ENCODE measurements at regions not wholly inside any gene's neighbourhood (a gene's known extent, or its start where the extent isn't known, plus 50 kb on each side); places are given as distances from the start of the nearest gene placed in this dataset.

DNA sequence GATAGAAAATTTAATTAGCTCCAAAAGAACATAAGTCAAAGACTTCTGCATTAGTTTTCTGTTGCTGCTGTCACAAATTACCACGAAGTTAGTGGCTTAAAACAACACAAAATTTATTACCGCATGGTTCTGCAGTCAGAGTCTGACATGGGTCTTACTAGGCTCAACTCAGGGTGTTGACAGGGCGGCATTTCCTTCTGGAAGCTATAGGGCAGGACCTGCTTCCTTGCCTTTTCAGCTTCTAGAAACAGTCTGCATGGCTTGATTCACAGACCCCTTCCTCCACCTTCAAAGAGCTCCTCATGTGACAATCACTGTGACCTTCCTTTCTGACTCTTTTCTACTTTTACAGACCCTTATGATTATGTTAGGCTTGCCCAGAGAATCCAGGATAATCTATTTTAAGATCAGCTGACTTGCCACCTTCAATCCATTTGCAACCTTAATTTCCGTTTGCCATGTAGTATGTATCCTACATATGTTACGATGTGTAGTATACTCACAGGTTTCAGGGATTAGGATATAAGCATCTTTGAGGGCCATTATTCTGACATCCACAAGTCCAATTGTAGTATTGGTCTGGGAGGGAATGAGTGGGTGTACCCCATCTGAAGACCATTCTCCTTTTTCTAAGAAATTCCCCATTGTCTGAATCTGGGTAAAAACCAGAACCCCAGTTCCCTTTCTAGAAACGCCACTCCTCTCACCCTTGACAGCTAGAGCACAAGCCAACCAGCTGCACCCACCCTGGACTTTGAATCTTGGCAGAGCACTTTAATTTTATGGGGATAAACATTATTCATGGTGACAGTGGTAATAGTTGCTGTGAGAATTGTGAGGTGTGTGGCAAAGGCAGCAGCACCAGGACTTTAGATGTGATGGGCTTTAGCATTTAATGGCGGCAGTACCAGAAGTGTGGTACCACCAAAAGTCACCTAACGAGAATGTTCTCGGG lies 265.5 kb downstream of the KCNJ2 start:
- TF ChIP-seq, protein P1, sequence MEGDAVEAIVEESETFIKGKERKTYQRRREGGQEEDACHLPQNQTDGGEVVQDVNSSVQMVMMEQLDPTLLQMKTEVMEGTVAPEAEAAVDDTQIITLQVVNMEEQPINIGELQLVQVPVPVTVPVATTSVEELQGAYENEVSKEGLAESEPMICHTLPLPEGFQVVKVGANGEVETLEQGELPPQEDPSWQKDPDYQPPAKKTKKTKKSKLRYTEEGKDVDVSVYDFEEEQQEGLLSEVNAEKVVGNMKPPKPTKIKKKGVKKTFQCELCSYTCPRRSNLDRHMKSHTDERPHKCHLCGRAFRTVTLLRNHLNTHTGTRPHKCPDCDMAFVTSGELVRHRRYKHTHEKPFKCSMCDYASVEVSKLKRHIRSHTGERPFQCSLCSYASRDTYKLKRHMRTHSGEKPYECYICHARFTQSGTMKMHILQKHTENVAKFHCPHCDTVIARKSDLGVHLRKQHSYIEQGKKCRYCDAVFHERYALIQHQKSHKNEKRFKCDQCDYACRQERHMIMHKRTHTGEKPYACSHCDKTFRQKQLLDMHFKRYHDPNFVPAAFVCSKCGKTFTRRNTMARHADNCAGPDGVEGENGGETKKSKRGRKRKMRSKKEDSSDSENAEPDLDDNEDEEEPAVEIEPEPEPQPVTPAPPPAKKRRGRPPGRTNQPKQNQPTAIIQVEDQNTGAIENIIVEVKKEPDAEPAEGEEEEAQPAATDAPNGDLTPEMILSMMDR (IDR thresholded peaks at IDR 0.05): no peak
- TF ChIP-seq POLR2A (IDR thresholded peaks at IDR 0.05): no peak
